PC-9 (cell line): ENCODE measurements at regions not wholly inside any gene's neighbourhood (a gene's known extent, or its start where the extent isn't known, plus 50 kb on each side); places are given as distances from the start of the nearest gene placed in this dataset.

Experiments
- CTCF ChIP-seq: fragments of 200-600 bp; sonication (generic); conservative IDR thresholded peaks from 2 replicates; pipeline ENCODE4 v1.6.1; 2017; ENCODE audit warnings: mixed run types, antibody characterized with exemption, mild to moderate bottlenecking, moderate library complexity
- EZH2 ChIP-seq: fragments of 200-600 bp; sonication (generic); IDR thresholded peaks from 2 replicates; pipeline ENCODE4 v1.8.0; 2017; ENCODE audit warnings: antibody characterized with exemption, low read depth

- no peak for TF ChIP-seq CTCF
- TF ChIP-seq EZH2, result no peak
Measured at GRCh38 chr22:19646383-19646782, 67.9 kb upstream of the SEPTIN5 start.
